ELR (cell line): ENCODE measurements at regions not wholly inside any gene's neighbourhood (a gene's known extent, or its start where the extent isn't known, plus 50 kb on each side); places are given as distances from the start of the nearest gene placed in this dataset.
"Not testable (repeated sequence)": the region's sequence is repeated elsewhere in the genome, so short reads cannot be mapped to it uniquely, and the experiment has no call there.

Source experiments
- DNase-seq: peaks from one replicate; pipeline ENCODE4 v3.0.0-alpha.2; 2015; ENCODE audit warnings: low read depth

DNA sequence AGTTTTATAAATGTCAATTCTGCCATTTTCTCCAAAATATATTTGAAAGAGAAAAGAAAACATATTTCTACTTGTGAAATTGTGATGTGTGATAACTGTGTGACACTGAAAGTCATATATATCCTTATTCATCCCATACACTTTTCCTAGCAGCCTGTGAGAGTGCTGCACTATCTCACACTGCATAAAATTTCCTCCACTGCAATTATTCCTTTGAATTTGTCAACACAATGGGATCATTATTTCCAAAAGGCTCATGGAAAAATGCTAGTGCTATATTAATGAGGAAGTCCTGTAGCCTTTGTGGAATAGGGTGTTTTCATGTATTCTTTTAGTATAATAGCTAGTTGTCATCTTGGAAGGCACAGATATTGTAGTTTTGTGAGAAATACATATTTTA is 504.1 kb downstream of the RPL10L start:
- DNase-seq: no peak

GRCh38 chr14:46147024-46147423 is 504.6 kb downstream of the RPL10L start:
- no peak for DNase-seq

GRCh38 chr14:46140445-46140844 is 511.1 kb downstream of the RPL10L start:
- DNase-seq: peak; percentile 14

DNA sequence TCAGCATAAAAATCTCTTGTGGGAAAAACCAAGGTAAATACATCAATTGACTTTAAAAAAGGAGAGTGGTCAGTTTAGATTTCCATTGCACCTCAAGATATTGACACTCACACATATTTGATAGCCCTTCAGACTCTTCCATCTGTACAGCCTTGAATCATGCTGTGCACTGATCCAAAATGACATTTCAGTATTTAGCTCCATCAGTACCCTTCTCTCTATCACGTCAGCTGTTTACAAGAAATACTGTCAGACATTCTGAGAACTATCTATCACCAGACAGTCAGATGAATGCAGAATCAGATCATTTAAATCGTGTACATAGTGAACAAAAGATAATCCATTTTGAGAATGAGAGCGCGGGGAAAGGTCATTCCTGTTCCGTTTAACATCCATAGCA is 511.9 kb downstream of the RPL10L start:
- DNase-seq: no peak

DNA sequence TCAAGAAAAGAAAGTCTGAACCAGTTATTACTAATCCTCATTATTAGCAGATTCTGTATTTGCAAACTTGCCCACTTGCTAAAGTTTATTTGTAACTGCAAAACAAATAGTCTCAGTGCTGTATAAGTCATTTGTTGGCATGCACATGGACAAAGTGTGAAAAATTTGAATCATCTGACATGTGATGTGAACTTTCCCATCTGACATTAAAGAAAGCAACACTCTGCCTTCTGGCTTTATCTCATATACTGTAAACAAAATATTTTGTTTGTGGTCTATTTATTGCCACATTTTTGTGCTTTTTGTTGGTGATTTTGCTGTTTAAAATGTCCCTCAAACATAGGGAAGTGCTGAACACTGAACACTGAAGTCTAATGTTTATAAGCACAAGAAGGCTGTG is 513.8 kb downstream of the RPL10L start:
- DNase-seq: peak; percentile 14

- DNase-seq: no peak
Observed at GRCh38 chr14:46136456-46136855, 515.1 kb downstream of the RPL10L start.

DNA sequence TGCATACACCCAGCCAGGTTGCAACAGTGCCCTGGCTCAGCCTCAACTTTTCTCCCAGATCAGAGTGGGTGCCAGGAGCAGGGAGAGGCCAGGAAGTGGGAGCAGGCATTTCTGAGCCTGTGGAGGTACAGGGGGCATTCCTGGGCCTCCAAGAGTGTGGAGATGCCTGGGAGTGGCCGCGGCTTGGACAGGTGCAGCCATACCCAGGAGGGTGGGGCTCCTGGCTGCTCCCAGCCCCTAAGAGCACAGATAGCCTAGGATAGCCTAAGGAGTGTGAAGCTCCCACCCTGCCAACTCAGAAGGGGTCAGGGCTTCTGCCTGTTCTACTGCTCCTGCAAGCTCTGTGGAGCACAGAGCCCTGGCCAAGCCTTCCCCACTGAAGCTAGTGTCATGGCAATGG is 543.4 kb downstream of the RPL10L start:
- DNase-seq: no peak

DNA sequence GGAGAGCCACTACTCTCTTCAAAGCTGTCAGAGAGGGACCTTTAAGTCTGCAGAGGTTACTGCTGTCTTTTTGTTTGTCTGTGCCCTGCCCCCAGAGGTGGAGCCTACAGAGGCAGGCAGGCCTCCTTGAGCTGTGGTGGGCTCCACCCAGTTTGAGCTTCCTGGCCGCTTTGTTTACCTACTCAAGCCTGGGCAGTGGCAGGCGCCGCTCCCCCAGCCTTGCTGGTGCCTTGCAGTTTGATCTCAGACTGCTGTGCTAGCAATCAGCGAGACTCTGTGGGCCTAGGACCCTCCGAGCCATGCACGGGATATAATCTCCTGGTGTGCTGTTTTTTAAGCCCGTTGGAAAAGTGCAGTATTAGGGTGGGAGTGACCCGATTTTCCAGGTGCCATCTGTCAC is 550.7 kb downstream of the RPL10L start:
- DNase-seq: not testable (repeated sequence)

DNA sequence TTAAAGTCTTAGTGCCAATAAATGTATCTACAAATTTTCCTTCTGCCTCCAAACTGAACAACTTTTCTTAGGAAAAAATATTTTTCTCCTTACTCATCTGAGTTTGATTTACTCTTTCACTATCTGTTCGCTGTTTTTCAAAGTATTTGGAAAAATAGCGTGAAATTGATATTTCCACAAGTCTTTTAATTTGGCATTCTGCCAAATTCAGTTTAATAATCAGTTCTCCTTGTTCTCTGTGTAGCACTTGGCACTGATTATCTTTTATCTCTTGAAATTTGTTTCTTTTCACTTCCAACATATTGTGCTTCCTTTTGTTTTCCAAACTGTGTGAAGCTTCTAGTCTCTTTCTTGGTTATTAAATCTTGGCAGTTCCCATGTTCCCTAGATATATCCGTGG is 559.8 kb downstream of the RPL10L start:
- peak; percentile 6 for DNase-seq

DNA sequence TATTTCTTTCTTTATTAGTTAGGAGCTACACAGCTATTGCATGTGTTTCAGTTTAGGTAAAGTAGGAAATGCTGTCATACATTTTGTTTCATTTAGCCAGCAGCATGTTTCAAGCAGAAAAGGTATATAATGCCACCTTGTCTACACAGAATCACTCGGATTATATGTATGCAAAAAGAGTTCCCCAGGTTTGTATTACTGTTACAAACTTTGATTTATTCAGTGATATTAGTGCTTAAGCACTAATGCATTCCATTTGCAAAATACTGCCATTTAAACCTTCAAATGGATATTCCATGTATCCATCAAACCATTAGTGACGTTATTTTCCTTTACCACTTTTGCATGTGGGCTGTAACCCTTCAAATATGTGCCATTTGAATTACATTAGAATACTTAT is 564.0 kb downstream of the RPL10L start:
- no peak for DNase-seq

DNA sequence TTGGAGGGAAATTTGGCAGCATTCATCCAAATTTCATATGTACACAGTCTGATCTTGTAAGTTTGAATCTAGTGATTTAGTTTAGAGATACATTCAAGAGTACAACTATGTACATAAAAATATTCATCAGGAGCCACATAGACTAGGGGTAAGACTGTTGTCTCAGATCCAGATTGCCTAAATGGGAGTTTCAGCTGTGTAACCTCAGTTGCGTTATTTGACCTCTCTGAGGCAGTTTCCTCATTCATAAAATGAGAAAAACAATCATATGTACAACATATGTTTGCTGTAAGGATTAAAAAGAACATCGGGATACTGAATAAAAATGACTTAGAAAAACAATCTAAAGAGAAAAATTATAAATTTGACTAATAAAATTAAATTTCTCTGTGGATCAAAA is 577.5 kb downstream of the RPL10L start:
- DNase-seq: no peak

DNA sequence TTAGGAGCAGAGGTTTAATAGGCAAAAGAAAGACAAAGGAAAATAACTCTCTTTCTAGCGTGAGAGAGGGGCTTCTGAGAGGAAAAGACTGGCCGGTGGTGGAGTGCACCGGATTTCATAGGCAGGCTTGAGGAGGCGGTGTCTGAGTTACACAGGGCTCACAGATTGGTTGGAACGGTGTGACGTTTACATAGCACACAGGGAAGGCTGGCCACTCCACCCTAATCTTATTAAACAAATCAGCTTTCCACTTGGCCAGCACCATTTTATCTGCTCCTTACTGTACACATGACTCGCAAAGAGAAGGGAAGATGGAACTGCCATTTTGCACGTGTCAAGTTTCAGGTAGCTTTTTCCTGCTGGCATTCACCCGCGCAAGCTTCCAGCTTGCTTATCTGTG is 587.7 kb downstream of the RPL10L start:
- no peak for DNase-seq

- no peak for DNase-seq
Observed at GRCh38 chr14:46058964-46059563, 592.5 kb downstream of the RPL10L start.

DNA sequence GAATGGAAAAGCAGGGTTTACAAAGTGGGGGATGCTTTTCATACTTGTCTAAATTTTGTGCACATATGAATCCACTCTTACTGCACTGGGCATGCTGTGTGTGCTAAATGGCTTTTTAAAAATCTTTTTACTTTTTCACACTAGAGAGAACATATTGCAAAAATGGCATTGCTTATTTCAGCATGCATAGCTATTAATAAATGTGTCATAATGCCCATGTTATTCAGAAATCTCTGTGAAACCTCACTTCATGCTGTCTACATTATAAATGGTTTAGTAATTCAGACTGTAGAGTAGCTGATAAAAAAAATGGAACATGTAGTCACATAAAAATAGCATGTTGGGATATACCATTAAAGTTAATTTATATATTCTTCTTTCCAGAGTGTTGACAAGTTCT is 593.8 kb downstream of the RPL10L start:
- DNase-seq: no peak

DNA sequence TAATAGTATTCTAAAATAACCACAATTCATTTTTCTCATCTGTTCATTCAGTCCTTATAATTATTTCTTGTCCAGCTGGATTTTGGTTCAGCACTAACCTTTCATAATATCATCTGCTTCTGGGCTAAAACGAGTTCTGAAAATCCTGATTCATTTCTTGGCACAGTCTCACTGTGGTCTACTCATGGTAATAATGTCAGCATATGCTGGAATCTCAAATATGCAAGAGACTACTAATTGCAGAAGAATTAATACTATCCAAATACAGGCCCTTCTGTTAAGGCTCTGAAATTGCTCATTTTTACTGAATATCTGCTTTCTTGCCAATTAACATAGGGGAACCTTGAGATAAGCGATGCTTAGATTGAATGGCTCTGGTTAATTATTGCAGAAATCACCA is 597.1 kb downstream of the RPL10L start:
- DNase-seq: peak; percentile 93

GRCh38 chr14:46053221-46053620 is 598.4 kb downstream of the RPL10L start:
- DNase-seq: peak; percentile 70

DNA sequence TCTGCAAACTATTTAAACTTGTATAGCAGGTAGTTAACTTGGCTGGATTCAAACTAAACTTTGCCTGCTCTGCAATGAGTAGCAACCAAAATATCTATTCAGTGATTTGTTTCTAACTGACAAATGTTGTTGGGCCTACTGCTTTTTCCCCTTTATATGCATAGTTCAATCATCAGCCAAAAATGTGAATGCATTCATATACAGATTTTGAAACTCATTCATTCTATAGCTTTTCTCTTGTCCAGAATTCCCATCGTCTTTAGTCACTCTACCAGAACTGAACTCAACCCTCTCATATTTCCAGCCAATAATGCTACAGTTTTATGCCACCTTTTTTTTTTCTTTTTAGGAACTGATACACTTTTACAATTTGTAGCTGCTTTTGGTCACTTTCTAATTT is 599.8 kb downstream of the RPL10L start:
- DNase-seq: peak; percentile 80

DNA sequence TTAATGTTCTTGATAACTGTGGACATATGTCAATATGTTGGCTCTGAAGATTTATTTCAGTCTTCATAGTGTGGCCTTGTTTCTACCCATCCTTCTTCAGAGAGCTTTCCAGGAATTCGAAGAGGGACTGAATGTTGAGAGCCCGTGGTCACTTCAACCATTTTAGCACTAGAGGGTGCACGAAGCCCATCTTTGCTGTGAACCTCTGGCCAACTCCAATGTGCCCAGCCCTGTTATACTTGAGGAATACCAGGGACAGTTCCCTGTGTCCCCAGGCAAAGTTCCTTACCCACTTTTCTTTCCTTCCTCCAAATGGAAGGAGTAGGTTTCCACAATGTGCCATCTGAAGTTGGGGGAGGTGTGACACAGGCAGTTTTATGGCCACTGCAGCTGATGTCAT is 603.5 kb downstream of the RPL10L start:
- peak; percentile 91 for DNase-seq

- no peak for DNase-seq
Observed at GRCh38 chr14:46036099-46036498, 615.5 kb downstream of the RPL10L start.

DNA sequence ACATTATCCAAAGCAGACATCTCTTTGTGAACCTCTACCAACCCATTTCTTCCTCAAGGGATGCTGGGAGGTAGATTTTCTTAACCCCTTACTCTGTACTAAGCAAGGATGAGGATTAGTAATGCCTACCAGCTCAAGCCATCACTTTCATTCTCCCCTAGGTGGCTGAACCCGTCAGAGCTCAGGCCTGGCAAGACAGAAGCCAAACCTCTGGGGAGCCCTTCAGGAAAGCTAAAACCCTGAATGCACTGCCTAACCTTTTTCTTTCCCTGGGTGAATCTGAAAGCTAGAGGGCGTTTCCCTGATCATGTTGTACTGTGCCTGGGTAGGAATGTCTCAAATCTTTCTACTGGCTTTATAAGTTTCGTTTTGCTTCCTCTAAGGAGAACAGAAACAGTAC is 617.3 kb downstream of the RPL10L start:
- DNase-seq: no peak

GRCh38 chr14:46018846-46019420 is 632.6 kb downstream of the RPL10L start:
- no peak for DNase-seq

- no peak for DNase-seq
Observed at GRCh38 chr14:46008348-46008747, 643.2 kb downstream of the RPL10L start.

DNA sequence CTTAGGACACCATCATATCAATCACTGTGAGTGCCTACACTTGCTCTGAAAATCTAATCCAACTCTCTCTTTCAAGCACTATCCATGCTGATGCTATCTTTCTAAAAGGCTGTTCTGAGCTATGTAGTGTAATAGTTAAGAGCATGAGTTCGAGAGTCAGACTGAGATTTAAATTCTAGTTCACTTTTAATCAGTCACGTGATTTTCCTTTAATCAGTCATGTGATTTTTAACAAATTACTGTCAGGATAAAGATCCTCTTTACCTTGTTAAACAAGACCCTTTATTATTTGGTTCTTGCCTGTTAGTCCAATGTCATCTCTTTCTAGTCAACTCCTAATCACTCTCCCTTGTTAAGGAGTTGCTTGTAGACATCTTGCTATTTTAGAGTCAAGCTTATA is 653.0 kb downstream of the RPL10L start:
- DNase-seq: no peak

GRCh38 chr14:45990252-45990651 is 661.3 kb downstream of the RPL10L start:
- DNase-seq: peak; percentile 25
